ENCODE measurements at regions not wholly inside any gene's neighbourhood (a gene's known extent, or its start where the extent isn't known, plus 50 kb on each side); places are given as distances from the start of the nearest gene placed in this dataset.

DNA sequence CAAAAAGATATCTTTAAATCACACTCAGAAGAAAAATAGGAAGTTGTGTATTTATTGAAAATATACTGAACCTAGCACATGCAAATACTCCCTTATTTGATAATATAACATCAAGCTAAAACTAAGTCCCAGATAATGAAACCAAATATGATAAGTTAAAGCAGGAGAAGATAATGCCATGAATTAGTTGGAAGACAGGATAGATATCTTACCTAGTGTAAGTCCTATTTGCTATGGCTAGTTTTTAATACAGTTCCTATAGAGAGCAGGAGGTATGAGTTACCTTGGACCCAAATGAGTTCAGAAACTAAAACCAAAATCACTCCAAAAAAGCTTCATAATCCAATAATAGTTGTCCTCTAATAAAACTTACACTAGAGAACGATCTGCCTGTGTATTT is 1407.1 kb upstream of the MIR17HG start:
- no peaks in the 10 kb centered on the region for H3K36me3 Mint-ChIP-seq (ENCODE audit: low read depth)
- no peaks in the 10 kb centered on the region for H3K4me1 Mint-ChIP-seq
- H3K27ac Mint-ChIP-seq: no peak overlapping the region
- no peak overlapping the region for H3K4me3 Mint-ChIP-seq
- no peaks in the 10 kb centered on the region for H3K27me3 Mint-ChIP-seq
- peaks cover 14% of the 10 kb centered on the region for H3K9me3 Mint-ChIP-seq
- CTCF ChIA-PET: no interaction called here
- DNase-seq: no peak
- POLR2A ChIA-PET: no interaction called here

DNA sequence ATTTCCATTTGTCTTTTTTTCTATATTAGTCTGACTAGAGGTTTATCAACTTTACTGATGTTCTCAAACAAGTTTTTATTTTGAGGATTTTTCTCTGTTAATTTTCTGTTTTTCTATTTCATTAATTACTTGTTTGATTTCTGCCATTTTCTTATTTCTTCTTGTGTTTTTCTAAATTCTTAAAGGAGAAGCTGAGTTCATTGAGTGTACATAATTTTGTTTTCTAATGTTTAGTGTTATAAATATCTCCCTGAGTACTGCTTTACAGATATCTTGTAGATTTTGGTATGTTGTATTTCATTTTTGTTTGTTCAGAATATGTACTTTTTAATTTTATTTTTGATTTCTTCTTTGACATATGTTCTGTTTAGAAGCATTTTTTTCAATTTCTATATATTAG is 1404.3 kb upstream of the MIR17HG start:
- H3K27me3 Mint-ChIP-seq: no peaks in the 10 kb centered on the region
- peaks cover 9% of the 10 kb centered on the region for H3K9me3 Mint-ChIP-seq
- H3K27ac Mint-ChIP-seq: no peak overlapping the region
- no peak overlapping the region for H3K4me3 Mint-ChIP-seq
- ChIA-PET CTCF (no interaction called here), POLR2A (no interaction called here)
- H3K4me1 Mint-ChIP-seq: no peaks in the 10 kb centered on the region
- H3K36me3 Mint-ChIP-seq (ENCODE audit: low read depth): no peaks in the 10 kb centered on the region
- no peak for DNase-seq

DNA sequence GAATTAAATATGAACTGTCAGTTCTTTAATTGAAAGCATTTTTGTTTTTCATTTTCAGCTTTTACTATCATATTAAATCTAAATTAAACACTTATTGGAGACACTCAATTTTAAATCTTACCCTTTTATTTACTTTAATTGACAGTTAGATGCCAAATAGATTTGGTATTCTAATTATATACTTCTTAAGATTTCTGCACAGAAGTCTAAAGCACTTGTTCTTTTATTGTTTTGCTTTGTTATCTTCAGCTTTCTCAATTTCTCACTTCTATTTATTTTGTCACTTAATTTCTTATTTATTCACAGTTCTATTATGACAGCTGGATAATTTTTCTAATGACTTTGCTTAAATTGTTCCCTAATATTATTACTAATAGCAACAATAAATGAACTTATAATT is 1397.3 kb upstream of the MIR17HG start:
- Mint-ChIP-seq H3K4me3 (no peak overlapping the region), H3K9me3 (peaks cover 8% of the 10 kb centered on the region), H3K4me1 (no peaks in the 10 kb centered on the region), H3K36me3 (ENCODE audit: low read depth) (no peaks in the 10 kb centered on the region), H3K27me3 (no peaks in the 10 kb centered on the region), H3K27ac (no peak overlapping the region)
- ChIA-PET CTCF (no interaction called here), POLR2A (no interaction called here)
- no peak for DNase-seq

DNA sequence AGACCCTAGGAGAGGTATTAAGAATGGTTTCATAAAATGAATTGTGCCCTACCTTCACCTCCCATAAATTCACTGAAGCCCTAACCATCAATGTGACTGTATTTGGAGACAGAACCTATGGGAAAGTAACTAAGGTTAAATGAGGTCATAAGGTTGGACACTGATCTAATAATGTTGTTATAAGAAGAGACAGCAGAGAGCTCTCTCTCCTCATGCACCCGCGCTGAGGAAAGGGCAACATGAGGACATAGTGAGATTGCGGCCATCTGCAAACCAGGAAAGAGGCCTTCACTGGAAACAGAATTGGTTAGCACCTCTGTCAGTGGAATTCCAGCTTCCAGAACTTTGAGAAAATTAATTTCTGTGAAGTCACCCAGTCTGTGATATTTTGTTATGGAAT is 1396.1 kb upstream of the MIR17HG start:
- POLR2A ChIA-PET: no interaction called here
- Mint-ChIP-seq H3K27me3 (no peaks in the 10 kb centered on the region), H3K27ac (no peak overlapping the region), H3K9me3 (peaks cover 8% of the 10 kb centered on the region), H3K4me3 (no peak overlapping the region), H3K36me3 (ENCODE audit: low read depth) (no peaks in the 10 kb centered on the region), H3K4me1 (no peaks in the 10 kb centered on the region)
- DNase-seq: no peak
- CTCF ChIA-PET: no interaction called here

DNA sequence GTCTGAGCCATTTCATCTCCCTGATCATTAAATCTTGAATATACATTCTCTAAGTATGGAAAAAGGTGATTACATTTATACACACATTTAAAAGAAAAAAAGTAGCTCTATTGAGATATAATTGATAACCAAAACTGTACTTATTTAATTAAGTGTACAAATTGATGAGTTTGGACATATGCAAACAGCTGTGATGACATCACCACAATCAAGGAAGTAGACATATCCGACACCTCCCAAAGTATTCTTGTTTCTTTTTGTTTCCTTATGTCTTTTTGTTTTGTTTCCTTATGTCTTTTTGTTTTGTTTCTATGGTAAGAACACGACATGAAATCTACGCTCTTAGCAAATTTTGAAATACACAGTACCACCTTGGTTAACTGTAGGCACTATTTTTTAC is 1393.9 kb upstream of the MIR17HG start:
- Mint-ChIP-seq H3K4me3 (no peak overlapping the region), H3K4me1 (no peaks in the 10 kb centered on the region), H3K27me3 (no peaks in the 10 kb centered on the region), H3K27ac (no peak overlapping the region), H3K36me3 (ENCODE audit: low read depth) (no peaks in the 10 kb centered on the region), H3K9me3 (peaks cover 5% of the 10 kb centered on the region)
- ChIA-PET CTCF (no interaction called here), POLR2A (no interaction called here)
- no peak for DNase-seq

DNA sequence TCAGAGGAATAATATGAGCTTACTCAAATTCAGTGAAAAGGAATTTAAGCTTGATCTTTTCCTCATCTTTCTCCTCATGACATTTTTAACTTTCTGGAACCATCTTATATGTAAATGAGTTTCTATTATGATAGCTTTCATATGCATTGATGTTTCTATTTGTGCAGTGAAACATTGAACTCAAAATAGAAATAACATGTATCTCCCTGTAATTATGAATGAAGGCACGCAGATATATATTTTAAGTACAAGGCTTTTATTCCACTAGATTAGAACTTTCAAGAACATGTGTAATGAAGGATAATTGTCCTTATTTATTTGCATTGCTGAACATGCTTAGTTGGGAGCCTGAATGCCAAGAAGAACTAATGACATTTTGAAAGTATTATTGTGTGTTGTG is 1391.7 kb upstream of the MIR17HG start:
- Mint-ChIP-seq H3K27ac (no peak overlapping the region), H3K9me3 (peaks cover 5% of the 10 kb centered on the region), H3K4me3 (no peak overlapping the region), H3K36me3 (ENCODE audit: low read depth) (no peaks in the 10 kb centered on the region), H3K4me1 (no peaks in the 10 kb centered on the region), H3K27me3 (no peaks in the 10 kb centered on the region)
- CTCF ChIA-PET: no interaction called here
- no peak for DNase-seq
- POLR2A ChIA-PET: no interaction called here

DNA sequence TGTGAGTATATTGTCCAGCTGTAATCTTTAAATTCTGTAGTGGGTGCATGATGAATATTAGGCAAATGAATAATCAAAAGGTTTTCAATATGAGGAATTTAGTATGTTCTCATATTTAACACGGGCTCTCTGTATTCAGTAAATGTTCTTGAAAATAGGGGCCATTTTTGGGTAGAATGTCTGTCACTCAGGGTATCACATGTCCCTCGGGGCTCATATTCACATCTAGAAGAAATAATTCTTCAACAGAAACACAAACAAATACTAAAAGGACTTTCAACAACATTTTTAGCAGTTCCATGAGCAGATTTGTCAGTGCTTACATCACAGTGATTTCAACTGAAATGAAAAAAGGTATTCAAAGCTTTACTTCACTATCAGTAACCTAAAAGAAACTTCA is 1388.4 kb upstream of the MIR17HG start:
- no peak for DNase-seq
- H3K9me3 Mint-ChIP-seq: peaks cover 5% of the 10 kb centered on the region
- H3K4me1 Mint-ChIP-seq: no peaks in the 10 kb centered on the region
- H3K36me3 Mint-ChIP-seq (ENCODE audit: low read depth): no peaks in the 10 kb centered on the region
- H3K27me3 Mint-ChIP-seq: no peaks in the 10 kb centered on the region
- ChIA-PET CTCF (no interaction called here), POLR2A (no interaction called here)
- H3K27ac Mint-ChIP-seq: no peak overlapping the region
- no peak overlapping the region for H3K4me3 Mint-ChIP-seq

DNA sequence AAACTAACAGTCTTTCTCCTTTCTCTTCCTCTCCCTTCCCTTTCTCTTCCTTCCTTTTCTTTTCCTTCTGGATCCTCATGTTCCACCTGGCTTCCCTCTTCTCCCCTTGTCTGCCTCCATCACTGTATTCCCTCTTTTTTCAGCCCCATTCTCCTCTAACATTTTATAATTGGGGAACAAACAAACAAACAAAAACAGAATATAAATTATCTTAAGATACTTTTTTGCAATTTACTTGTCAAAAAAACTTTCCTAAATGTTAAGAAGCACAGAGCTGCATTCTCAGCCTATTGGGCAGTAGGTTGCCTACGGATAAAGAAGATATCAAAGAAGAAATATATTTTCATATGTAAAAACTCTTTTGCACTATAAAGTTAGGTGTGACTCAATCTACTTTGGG is 1382.2 kb upstream of the MIR17HG start:
- POLR2A ChIA-PET: no interaction called here
- no peaks in the 10 kb centered on the region for H3K4me1 Mint-ChIP-seq
- no peak for DNase-seq
- H3K36me3 Mint-ChIP-seq (ENCODE audit: low read depth): no peaks in the 10 kb centered on the region
- no peak overlapping the region for H3K4me3 Mint-ChIP-seq
- H3K27me3 Mint-ChIP-seq: no peaks in the 10 kb centered on the region
- H3K27ac Mint-ChIP-seq: no peak overlapping the region
- CTCF ChIA-PET: no interaction called here
- peaks cover 17% of the 10 kb centered on the region for H3K9me3 Mint-ChIP-seq

DNA sequence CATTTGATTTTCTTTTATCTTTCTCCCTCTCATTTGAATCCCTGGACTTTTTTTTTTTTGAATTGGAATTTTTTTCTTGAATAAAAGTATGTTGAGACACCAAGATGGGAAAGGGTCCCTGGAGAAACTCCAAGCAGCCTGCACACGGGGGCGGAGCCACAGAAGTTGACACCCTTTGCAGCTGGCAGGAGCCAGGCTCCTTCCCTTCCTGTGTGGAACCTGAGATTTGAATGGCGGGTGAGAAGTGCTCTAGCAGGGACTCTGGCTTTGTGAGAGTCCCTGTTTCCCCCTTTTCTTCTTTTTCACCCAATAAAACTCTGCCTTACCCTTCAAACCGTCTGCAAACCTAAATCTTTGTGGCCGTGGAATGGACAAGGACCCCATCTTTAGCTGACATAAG is 1381.0 kb upstream of the MIR17HG start:
- Mint-ChIP-seq H3K36me3 (ENCODE audit: low read depth) (no peaks in the 10 kb centered on the region), H3K4me3 (no peak overlapping the region), H3K27ac (no peak overlapping the region), H3K4me1 (no peaks in the 10 kb centered on the region), H3K9me3 (peaks cover 17% of the 10 kb centered on the region), H3K27me3 (no peaks in the 10 kb centered on the region)
- DNase-seq: no peak
- ChIA-PET CTCF (no interaction called here), POLR2A (no interaction called here)

DNA sequence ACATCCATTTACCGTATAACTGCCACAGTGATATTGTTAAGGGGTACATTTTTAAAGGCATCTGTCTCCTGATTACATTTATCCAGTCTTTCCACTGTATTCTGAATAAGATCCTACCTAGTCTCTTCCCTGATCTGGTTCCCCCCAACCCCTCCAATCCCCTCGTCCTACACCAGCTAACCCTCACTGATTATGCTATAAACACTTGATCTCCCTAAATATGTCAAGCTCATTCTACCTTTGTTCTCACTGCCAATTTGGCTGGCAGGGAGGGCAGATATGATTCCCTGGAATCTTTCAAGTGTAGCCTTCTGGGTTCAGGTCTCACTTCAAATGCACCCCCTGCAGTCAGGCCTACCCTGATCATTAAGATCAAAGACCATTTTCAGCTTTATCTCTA is 1379.8 kb upstream of the MIR17HG start:
- CTCF ChIA-PET: no interaction called here
- no peak overlapping the region for H3K4me3 Mint-ChIP-seq
- H3K27ac Mint-ChIP-seq: no peak overlapping the region
- H3K36me3 Mint-ChIP-seq (ENCODE audit: low read depth): no peaks in the 10 kb centered on the region
- no peaks in the 10 kb centered on the region for H3K4me1 Mint-ChIP-seq
- POLR2A ChIA-PET: no interaction called here
- H3K9me3 Mint-ChIP-seq: peaks cover 17% of the 10 kb centered on the region
- DNase-seq: no peak
- no peaks in the 10 kb centered on the region for H3K27me3 Mint-ChIP-seq

DNA sequence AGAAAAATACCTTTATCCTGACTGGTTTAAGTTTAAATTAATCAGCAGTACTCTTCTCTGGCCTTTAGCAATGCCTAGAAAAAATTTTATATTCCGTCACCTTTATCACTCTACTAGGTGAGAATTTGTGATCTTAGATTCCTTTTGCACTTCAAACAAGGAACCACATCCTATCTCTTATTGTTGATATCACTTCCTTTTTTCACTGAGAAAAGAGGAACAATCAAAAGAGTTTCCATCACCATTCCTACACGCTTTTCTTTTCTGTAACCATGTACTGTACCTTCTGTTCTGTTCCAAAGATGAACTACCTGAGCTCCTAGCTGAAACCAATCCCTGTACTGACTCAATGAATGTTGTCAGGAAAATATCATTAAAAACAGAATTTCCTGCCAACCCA is 1379.0 kb upstream of the MIR17HG start:
- Mint-ChIP-seq H3K4me1 (no peaks in the 10 kb centered on the region), H3K9me3 (peaks cover 17% of the 10 kb centered on the region), H3K36me3 (ENCODE audit: low read depth) (no peaks in the 10 kb centered on the region), H3K27me3 (no peaks in the 10 kb centered on the region), H3K27ac (no peak overlapping the region), H3K4me3 (no peak overlapping the region)
- CTCF ChIA-PET: no interaction called here
- POLR2A ChIA-PET: no interaction called here
- no peak for DNase-seq

DNA sequence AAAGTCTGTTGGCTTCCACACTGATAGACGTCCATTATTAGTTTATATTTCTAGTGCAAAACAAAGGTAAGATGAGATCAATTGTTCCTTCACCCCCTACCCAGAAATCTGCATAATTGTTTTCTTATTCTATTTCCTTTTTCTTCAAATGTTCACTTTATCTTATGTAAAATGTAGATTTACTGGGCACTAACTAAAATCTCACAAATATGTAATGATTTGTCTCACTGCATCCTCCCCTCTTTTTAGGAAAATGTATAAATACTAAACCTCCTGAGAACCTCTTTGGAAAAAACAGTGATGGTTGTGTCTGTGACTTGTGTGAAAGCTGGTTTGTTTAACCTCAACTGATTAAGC is 1377.2 kb upstream of the MIR17HG start:
- Mint-ChIP-seq H3K27ac (no peak overlapping the region), H3K4me1 (no peaks in the 10 kb centered on the region), H3K4me3 (no peak overlapping the region), H3K9me3 (peaks cover 13% of the 10 kb centered on the region), H3K27me3 (no peaks in the 10 kb centered on the region), H3K36me3 (ENCODE audit: low read depth) (no peaks in the 10 kb centered on the region)
- ChIA-PET CTCF (no interaction called here), POLR2A (no interaction called here)
- DNase-seq: no peak

DNA sequence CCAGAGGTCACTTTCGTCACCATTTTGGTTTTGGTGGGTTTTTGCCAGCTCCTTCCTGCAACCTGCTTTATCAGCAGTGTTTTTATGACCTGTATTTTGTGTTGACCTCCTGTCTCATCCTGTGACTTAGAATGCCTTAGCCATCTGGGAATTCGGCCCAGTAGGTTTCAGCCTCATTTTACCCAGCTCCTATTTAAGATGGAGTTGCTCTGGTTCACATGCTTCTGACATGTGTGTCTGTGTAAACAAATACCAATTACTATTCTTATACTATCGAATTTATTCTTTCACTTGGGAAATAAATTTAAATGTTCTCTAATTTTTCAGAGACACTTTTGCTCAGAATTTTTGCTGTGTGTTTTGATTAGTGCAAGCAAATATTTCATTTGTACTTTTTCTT is 1370.3 kb upstream of the MIR17HG start:
- Mint-ChIP-seq H3K27ac (no peak overlapping the region), H3K9me3 (peaks cover 4% of the 10 kb centered on the region), H3K4me3 (no peak overlapping the region), H3K36me3 (ENCODE audit: low read depth) (no peaks in the 10 kb centered on the region), H3K27me3 (no peaks in the 10 kb centered on the region), H3K4me1 (no peaks in the 10 kb centered on the region)
- POLR2A ChIA-PET: no interaction called here
- no peak for DNase-seq
- CTCF ChIA-PET: no interaction called here

DNA sequence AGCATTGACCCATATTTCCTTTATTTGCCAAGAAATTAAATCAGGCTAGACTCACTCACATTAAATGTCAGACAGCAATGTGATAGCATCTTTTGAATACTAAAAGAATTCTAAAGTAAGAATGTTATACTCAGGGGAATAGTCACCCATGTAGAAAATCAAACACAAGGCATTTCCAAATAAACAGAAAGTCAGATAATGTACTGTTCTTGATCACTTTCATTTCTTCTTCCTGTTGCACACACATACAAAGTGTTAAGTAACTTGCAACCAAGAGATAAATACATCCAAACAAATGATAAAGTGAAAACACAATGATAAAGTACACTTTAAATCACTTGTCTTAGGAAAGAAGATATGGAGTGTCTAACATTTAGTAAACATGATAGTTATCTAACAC is 1366.6 kb upstream of the MIR17HG start:
- no peak overlapping the region for H3K4me3 Mint-ChIP-seq
- no peaks in the 10 kb centered on the region for H3K27me3 Mint-ChIP-seq
- peaks cover 4% of the 10 kb centered on the region for H3K9me3 Mint-ChIP-seq
- no peaks in the 10 kb centered on the region for H3K36me3 Mint-ChIP-seq (ENCODE audit: low read depth)
- ChIA-PET POLR2A (no interaction called here), CTCF (no interaction called here)
- DNase-seq: no peak
- H3K4me1 Mint-ChIP-seq: no peaks in the 10 kb centered on the region
- no peak overlapping the region for H3K27ac Mint-ChIP-seq

DNA sequence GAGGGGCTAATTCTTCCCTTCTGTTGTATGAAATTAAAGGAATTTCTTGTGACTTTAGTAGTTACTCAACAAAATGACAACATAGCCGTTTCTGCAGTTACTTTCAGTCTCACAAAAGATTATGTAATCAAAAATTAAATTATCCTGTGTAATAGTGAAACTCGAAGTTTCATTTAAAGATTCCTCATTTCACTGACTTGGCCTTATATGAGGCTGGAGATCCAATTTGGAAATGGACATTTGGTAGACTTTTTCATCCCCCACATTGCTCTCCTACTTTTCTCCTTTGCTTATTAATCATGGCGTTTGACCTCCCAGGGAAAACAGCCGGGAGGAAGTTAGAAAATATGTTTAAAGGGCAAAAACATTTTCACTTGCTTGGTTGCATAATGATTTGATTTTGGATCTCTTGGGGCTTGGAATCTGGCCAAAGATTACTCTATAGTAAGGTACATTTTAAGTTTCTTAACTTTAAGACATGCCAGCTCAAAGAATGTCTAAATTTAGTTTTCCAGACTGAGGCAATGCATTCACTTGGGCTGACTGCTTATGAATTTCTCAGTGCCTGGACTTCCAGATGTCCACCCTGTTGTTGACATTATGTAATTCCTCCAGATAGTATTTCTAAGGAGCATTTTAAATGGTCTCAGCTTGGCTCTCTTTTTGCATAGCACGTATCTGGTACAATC is 1364.9 kb upstream of the MIR17HG start:
- Mint-ChIP-seq H3K36me3 (ENCODE audit: low read depth) (no peaks in the 10 kb centered on the region), H3K4me1 (no peaks in the 10 kb centered on the region), H3K9me3 (peaks cover 4% of the 10 kb centered on the region), H3K27me3 (no peaks in the 10 kb centered on the region), H3K27ac (no peak overlapping the region), H3K4me3 (no peak overlapping the region)
- ChIA-PET CTCF (interaction anchor here (0.6 kb wide), 1 partner anchor 138 kb away, joined by 4 read pairs; no protein-coding TSS in a partner anchor), POLR2A (no interaction called here)
- no peak for DNase-seq

Measured in activated CD4-positive, alpha-beta memory T cell treated with anti-CD3 and anti-CD28 coated beads, Interleukin-2, amount 10 ng/mL, durations not matched to agents 7 days and 5 days (primary cell).